ENCODE measurements at regions not wholly inside any gene's neighbourhood (a gene's known extent, or its start where the extent isn't known, plus 50 kb on each side); places are given as distances from the start of the nearest gene placed in this dataset.

GRCh38 chr22:19574247-19574646 lies 50.0 kb upstream of the CLDN5 start:
- no peak for DNase-seq

GRCh38 chr22:19576460-19577421 lies 52.5 kb upstream of the CLDN5 start:
- DNase-seq, result no peak

- DNase-seq, result no peak
Observed at GRCh38 chr22:19577422-19577966, 53.3 kb upstream of the CLDN5 start.

GRCh38 chr22:19578180-19579004 lies 54.2 kb upstream of the CLDN5 start:
- DNase-seq, result no peak

GRCh38 chr22:19579115-19579811 lies 55.1 kb upstream of the CLDN5 start:
- no peak for DNase-seq

- no peak for DNase-seq
Observed at GRCh38 chr22:19579880-19580279, 55.7 kb upstream of the CLDN5 start.

GRCh38 chr22:19580291-19580890 lies 56.2 kb upstream of the CLDN5 start:
- DNase-seq, result no peak

- DNase-seq, result no peak
Observed at GRCh38 chr22:19582033-19582693, 58.0 kb upstream of the CLDN5 start.

- no peak for DNase-seq
Observed at GRCh38 chr22:19586922-19587684, 62.9 kb upstream of the CLDN5 start.

GRCh38 chr22:19590696-19591095 lies 66.5 kb upstream of the CLDN5 start:
- no peak for DNase-seq

GRCh38 chr22:19591568-19591967 lies 67.4 kb upstream of the CLDN5 start:
- no peak for DNase-seq

- DNase-seq, result no peak
Observed at GRCh38 chr22:19592464-19592863, 68.3 kb upstream of the CLDN5 start.

GRCh38 chr22:19593991-19594569 lies 69.9 kb upstream of the CLDN5 start:
- no peak for DNase-seq

- DNase-seq, result no peak
Observed at GRCh38 chr22:19595532-19595931, 71.3 kb upstream of the CLDN5 start.

GRCh38 chr22:19596680-19597398 lies 72.6 kb upstream of the CLDN5 start:
- no peak for DNase-seq

GRCh38 chr22:19597399-19597735 lies 73.2 kb upstream of the CLDN5 start:
- no peak for DNase-seq

GRCh38 chr22:19598054-19598855 lies 74.0 kb upstream of the CLDN5 start:
- DNase-seq, result no peak

GRCh38 chr22:19599004-19599403 lies 74.8 kb upstream of the CLDN5 start:
- DNase-seq, result no peak

GRCh38 chr22:19599626-19600243 lies 75.5 kb upstream of the CLDN5 start:
- DNase-seq, result no peak
